Midbrain (tissue), 1 donor: ENCODE measurements at regions not wholly inside any gene's neighbourhood (a gene's known extent, or its start where the extent isn't known, plus 50 kb on each side); places are given as distances from the start of the nearest gene placed in this dataset.

Source experiments
- DNase-seq: peaks from one replicate; lab custom pipeline; 2025; lab: John Stamatoyannopoulos, UW

- no peak for DNase-seq
These were observed 182.9 kb upstream of the CAMK1G start for GRCh38 chr1:209400351-209401220.

- DNase-seq, result no peak
These were observed 180.8 kb upstream of the CAMK1G start for GRCh38 chr1:209402697-209403096.

- no peak for DNase-seq
These were observed 179.6 kb upstream of the CAMK1G start for GRCh38 chr1:209403921-209404320.

GRCh38 chr1:209404577-209404976, 178.9 kb upstream of the CAMK1G start:
- DNase-seq, result no peak

- DNase-seq, result no peak
These were observed 178.2 kb upstream of the CAMK1G start for GRCh38 chr1:209405183-209405814.

- DNase-seq, result no peak
These were observed 177.3 kb upstream of the CAMK1G start for GRCh38 chr1:209406168-209406567.

GRCh38 chr1:209406595-209406994, 176.9 kb upstream of the CAMK1G start:
- DNase-seq, result no peak

- DNase-seq, result no peak
These were observed 173.7 kb upstream of the CAMK1G start for GRCh38 chr1:209409780-209410179.

- peak; percentile 24 for DNase-seq
These were observed 172.0 kb upstream of the CAMK1G start for GRCh38 chr1:209411491-209411929.

GRCh38 chr1:209412036-209412435, 171.5 kb upstream of the CAMK1G start:
- no peak for DNase-seq

GRCh38 chr1:209412566-209412965, 170.9 kb upstream of the CAMK1G start:
- DNase-seq, result no peak

- no peak for DNase-seq
These were observed 170.5 kb upstream of the CAMK1G start for GRCh38 chr1:209413062-209413461.

- no peak for DNase-seq
These were observed 168.6 kb upstream of the CAMK1G start for GRCh38 chr1:209414803-209415329.

- no peak for DNase-seq
These were observed 167.5 kb upstream of the CAMK1G start for GRCh38 chr1:209416039-209416438.

- DNase-seq, result no peak
These were observed 166.8 kb upstream of the CAMK1G start for GRCh38 chr1:209416716-209417115.

GRCh38 chr1:209417761-209418160, 165.8 kb upstream of the CAMK1G start:
- DNase-seq, result no peak

- no peak for DNase-seq
These were observed 163.2 kb upstream of the CAMK1G start for GRCh38 chr1:209420276-209420675.

- DNase-seq, result no peak
These were observed 162.3 kb upstream of the CAMK1G start for GRCh38 chr1:209421186-209421585.

GRCh38 chr1:209421978-209422680, 161.4 kb upstream of the CAMK1G start:
- DNase-seq, result no peak

- no peak for DNase-seq
These were observed 157.6 kb upstream of the CAMK1G start for GRCh38 chr1:209425959-209426358.

GRCh38 chr1:209427277-209427676, 156.2 kb upstream of the CAMK1G start:
- no peak for DNase-seq

- no peak for DNase-seq
These were observed 155.7 kb upstream of the CAMK1G start for GRCh38 chr1:209427811-209428210.
